GM18520 (cell line): ENCODE measurements at regions not wholly inside any gene's neighbourhood (a gene's known extent, or its start where the extent isn't known, plus 50 kb on each side); places are given as distances from the start of the nearest gene placed in this dataset.

Source experiments
- ATAC-seq: cut with Tn5 transposase; IDR thresholded peaks from one replicate; pipeline ENCODE4 v1.9.1; 2021; ENCODE audit not compliant: unreplicated experiment

- ATAC-seq, result no peak
These were observed 144.1 kb downstream of the RPAP3 start for GRCh38 chr12:47561746-47562145.

- ATAC-seq, result no peak
These were observed 145.4 kb downstream of the RPAP3 start for GRCh38 chr12:47560415-47560814.

- no peak for ATAC-seq
These were observed 147.0 kb downstream of the RPAP3 start for GRCh38 chr12:47558625-47559345.

GRCh38 chr12:47557386-47557785, 148.4 kb downstream of the RPAP3 start:
- ATAC-seq, result no peak

- no peak for ATAC-seq
These were observed 149.4 kb downstream of the RPAP3 start for GRCh38 chr12:47556261-47557030.

- ATAC-seq, result no peak
These were observed 151.7 kb downstream of the RPAP3 start for GRCh38 chr12:47554046-47554653.

- ATAC-seq, result no peak
These were observed 152.6 kb downstream of the RPAP3 start for GRCh38 chr12:47553266-47553665.

GRCh38 chr12:47551426-47551851, 154.4 kb downstream of the RPAP3 start:
- ATAC-seq, result no peak

- ATAC-seq, result no peak
These were observed 156.6 kb downstream of the RPAP3 start for GRCh38 chr12:47549258-47549657.

GRCh38 chr12:47548401-47548800, 157.4 kb downstream of the RPAP3 start:
- no peak for ATAC-seq

GRCh38 chr12:47547077-47547476, 158.8 kb downstream of the RPAP3 start:
- no peak for ATAC-seq

- no peak for ATAC-seq
These were observed 159.8 kb downstream of the RPAP3 start for GRCh38 chr12:47545938-47546609.

- ATAC-seq, result no peak
These were observed 171.1 kb downstream of the RPAP3 start for GRCh38 chr12:47534695-47535094.

- no peak for ATAC-seq
These were observed 175.8 kb downstream of the RPAP3 start for GRCh38 chr12:47530050-47530449.

- ATAC-seq, result no peak
These were observed 178.0 kb downstream of the RPAP3 start for GRCh38 chr12:47527816-47528215.

- ATAC-seq, result no peak
These were observed 185.8 kb downstream of the RPAP3 start for GRCh38 chr12:47520029-47520428.

- no peak for ATAC-seq
These were observed 188.7 kb downstream of the RPAP3 start for GRCh38 chr12:47517122-47517521.

GRCh38 chr12:47509398-47509851, 196.4 kb downstream of the RPAP3 start:
- no peak for ATAC-seq

GRCh38 chr12:47507221-47507620, 198.6 kb downstream of the RPAP3 start:
- ATAC-seq, result no peak

- ATAC-seq, result no peak
These were observed 200.9 kb downstream of the RPAP3 start for GRCh38 chr12:47504775-47505446.

GRCh38 chr12:47493801-47494200, 212.0 kb downstream of the RPAP3 start:
- no peak for ATAC-seq
